K562 (cell line): ENCODE measurements at regions not wholly inside any gene's neighbourhood (a gene's known extent, or its start where the extent isn't known, plus 50 kb on each side); places are given as distances from the start of the nearest gene placed in this dataset.

Source experiments
- ATAC-seq: fragments of 200-7000 bp; cut with Tn5 transposase; 3 replicates; pipeline ENCODE4 v1.9.1; 2020; ENCODE audit warnings: moderate library complexity
- BruUV-seq: library from RNA; stranded (reverse); fragments of 400-500 nt; replicated peaks from 2 replicates; lab custom pipeline; 2021; lab: Mats Ljungman, UMichigan
- CTCF ChIA-PET: fragments of 300-600 bp; formaldehyde crosslinking; extraction: SDS; loops from one replicate; lab custom pipeline; 2021; ENCODE audit warnings: low intra/inter-chr PET ratio; lab: Yijun Ruan, JAX
- POLR2A ChIA-PET: fragments of 300-600, 350-650 bp; sonication (Branson Sonifier 250); formaldehyde crosslinking; extraction: SDS; loops from one replicate; lab custom pipeline; 2021; ENCODE audit warnings: antibody characterized with exemption, inconsistent platforms; lab: Yijun Ruan, JAX
- DNase-seq, 4 experiments: peaks; one replicate each; pipeline versions ENCODE4 v3.0.0 to v3.0.0-alpha.2; 2011 to 2018; ENCODE audit warnings: low spot score in 3 of 4, mixed read lengths in 3 of 4; ENCODE audit errors: extremely low read depth in 1 of 4
- FAIRE-seq: peaks from 2 replicates; lab custom pipeline; 2011; peaks lifted over from hg19 to GRCh38; lab: Jason Lieb, UNC
- H2AFZ ChIP-seq: 2 replicates; pipeline ENCODE4 v1.6.0; 2011; ENCODE audit warnings: low read depth, low read length, control low read depth, inconsistent platforms
- H3K27ac ChIP-seq: fragments of 200-600 bp; 3 replicates; pipeline ENCODE4 v1.8.0; 2011; ENCODE audit warnings: low read depth, mild to moderate bottlenecking, control low read depth, inconsistent platforms, low read length, moderate library complexity, mixed read lengths; ENCODE audit errors: extremely low read depth
- H3K27me3 ChIP-seq, 2 experiments: fragments of 300-600 bp in 1 of 2; 2 replicates in 1 of 2; 3 replicates in 1 of 2; pipeline versions ENCODE4 v1.6.0 to v1.8.0; 2011; ENCODE audit warnings: inconsistent platforms in 2 of 2, low read length in 2 of 2, mild to moderate bottlenecking in 1 of 2, mixed read lengths in 1 of 2, moderate library complexity in 1 of 2; ENCODE audit not compliant: control insufficient read depth in 2 of 2, insufficient read depth in 2 of 2
- H3K36me3 ChIP-seq: fragments of 300-600 bp; 3 replicates; pipeline ENCODE4 v1.8.0; 2011; ENCODE audit warnings: mild to moderate bottlenecking, low read length, inconsistent platforms; ENCODE audit not compliant: control insufficient read depth, insufficient read depth
- H3K4me1 ChIP-seq, 2 experiments: fragments of 200-600 bp in 1 of 2; replicated peaks in 1 of 2; 2 replicates in 1 of 2; 3 replicates in 1 of 2; pipeline versions ENCODE4 v1.5.1 to v1.8.0; 2011; ENCODE audit warnings: inconsistent platforms in 2 of 2, low read length in 2 of 2, mild to moderate bottlenecking in 1 of 2, mixed read lengths in 1 of 2, moderate library complexity in 1 of 2; ENCODE audit not compliant: control insufficient read depth in 2 of 2, insufficient read depth in 2 of 2
- H3K4me2 ChIP-seq: 2 replicates; pipeline ENCODE4 v1.6.1; 2011; ENCODE audit warnings: low read length, control low read depth, inconsistent platforms, mixed read lengths; ENCODE audit not compliant: insufficient read depth
- H3K4me3 ChIP-seq: fragments of 200-600 bp; sonication (generic), shearing (Covaris generic); 2 replicates; pipeline ENCODE4 v1.5.1; 2016; ENCODE audit warnings: control low read depth, inconsistent platforms
- H3K79me2 ChIP-seq: fragments of 200-600 bp; 3 replicates; pipeline ENCODE4 v1.8.0; 2011; ENCODE audit warnings: low read length, inconsistent platforms; ENCODE audit not compliant: control insufficient read depth, insufficient read depth
- H3K9ac ChIP-seq, 2 experiments: 2 replicates each; pipeline versions ENCODE4 v1.6.0 to v1.6.1; 2011; ENCODE audit warnings: low read depth in 2 of 2, low read length in 2 of 2, control low read depth in 1 of 2, inconsistent platforms in 1 of 2, mild to moderate bottlenecking in 1 of 2, mixed read lengths in 1 of 2; ENCODE audit not compliant: insufficient read depth in 1 of 2
- H3K9me1 ChIP-seq: one replicate; pipeline ENCODE4 v1.6.0; 2011; ENCODE audit warnings: inconsistent platforms, mild to moderate bottlenecking, low read length, moderate library complexity; ENCODE audit not compliant: control insufficient read depth, insufficient read depth
- H3K9me3 ChIP-seq: replicated peaks from 2 replicates; pipeline ENCODE4 v1.5.1; 2011; ENCODE audit warnings: low read depth, low read length, inconsistent platforms; ENCODE audit not compliant: control insufficient read depth, insufficient read depth
- H4K20me1 ChIP-seq: replicated peaks from 2 replicates; pipeline ENCODE4 v1.6.1; 2011; ENCODE audit warnings: low read length, inconsistent platforms, mixed read lengths; ENCODE audit not compliant: control insufficient read depth, insufficient read depth
- CTCFL ChIP-seq: IDR thresholded peaks from 2 replicates; pipeline ENCODE4 v1.6.1; 2011; ENCODE audit warnings: borderline replicate concordance, low read depth, mild to moderate bottlenecking, moderate library complexity, low read length; ENCODE audit not compliant: insufficient read depth, poor library complexity, severe bottlenecking
- RAD21 ChIP-seq, 2 experiments: fragments of 250-450 bp in 1 of 2; fragments of 450-650 bp in 1 of 2; sonication (Bioruptor Pico) in 1 of 2; formaldehyde crosslinking in 1 of 2; IDR thresholded peaks in 1 of 2; conservative IDR thresholded peaks in 1 of 2; 2 replicates each; pipeline versions ENCODE4 v1.4.0 to v1.8.0; 2020 to 2022; ENCODE audit warnings: mild to moderate bottlenecking in 2 of 2, moderate library complexity in 1 of 2
- RBFOX2 ChIP-seq: fragments of 200-400 bp; formaldehyde crosslinking; IDR thresholded peaks from 2 replicates; pipeline ENCODE4 v1.6.1; 2017; ENCODE audit warnings: low read depth, mild to moderate bottlenecking, low read length, moderate library complexity
- ZNF407 ChIP-seq: fragments of 450-650 bp; IDR thresholded peaks from 2 replicates; pipeline ENCODE4 v1.6.1; 2016; ENCODE audit warnings: low read depth
- WGBS: fragments of 100-300 bp; shearing (Covaris generic); methylation state at CpG from one replicate; pipeline ENCODE4 v1.1.6; 2016; ENCODE audit warnings: low coverage, mixed read lengths; ENCODE audit not compliant: insufficient coverage; ENCODE audit errors: missing lambda C conversion rate; 5-methylcytosine and 5-hydroxymethylcytosine counted together
- in situ Hi-C: fragments of 300-500 bp; cut with MboI; formaldehyde crosslinking; loops from 4 replicates; pipeline ENCODE4 v1.15.0; 2018; ENCODE audit warnings: inconsistent platforms, mixed read lengths
- intact Hi-C: fragments of 100-400 bp; cut with micrococcal nuclease; formaldehyde crosslinking; loops from 2 replicates; pipeline ENCODE4 v1.14.2; 2022

GRCh38 chr4:27720010-27720766, 859.5 kb downstream of the STIM2 start (continued):
- TF ChIP-seq CTCFL = no peak
- no peak for TF ChIP-seq RBFOX2
- TF ChIP-seq RAD21 (CRISPR knock-in tag; conservative IDR thresholded peaks at IDR 0.05 in 1 of 2, IDR thresholded peaks at IDR 0.05 in 1 of 2) = no peak
- TF ChIP-seq, all 486 proteins: peak for 0

- ChIA-PET POLR2A (no interaction called here), CTCF (no interaction called here)
- intact Hi-C loops = no loop called here
- DNase-seq (no peak), FAIRE-seq (no peak), ATAC-seq (no peak)
- BruUV-seq = no TSS peak
- Histone ChIP-seq H2AFZ (no peak overlapping the region), H3K9me3 (no peaks in the 10 kb centered on the region), H3K27ac (no peak overlapping the region), H3K27me3 (no peaks in the 10 kb centered on the region), H3K4me2 (no peak overlapping the region), H3K9ac (no peak overlapping the region), H3K4me1 (no peaks in the 10 kb centered on the region), H4K20me1 (no peaks in the 10 kb centered on the region), H3K9me1 (no peaks in the 10 kb centered on the region), H3K4me3 (no peak overlapping the region), H3K36me3 (no peaks in the 10 kb centered on the region), H3K79me2 (no peaks in the 10 kb centered on the region)
- in situ Hi-C loops = no loop called here
- 4% methylated on average over 8 of the region's 8 CpGs for WGBS
- no peak for TF ChIP-seq ZNF407
Measured at GRCh38 chr4:27721193-27721592, 860.6 kb downstream of the STIM2 start.
